ENCODE measurements at regions not wholly inside any gene's neighbourhood (a gene's known extent, or its start where the extent isn't known, plus 50 kb on each side); places are given as distances from the start of the nearest gene placed in this dataset.

GRCh38 chr22:11627436-11627797, 3900.6 kb upstream of the OR11H1 start:
- TF ChIP-seq CTCF (conservative IDR thresholded peaks at IDR 0.05) (no peak), ZFX (IDR thresholded peaks at IDR 0.05) (no peak)

All from C4-2B (cell line).